Sigmoid colon (tissue), 4 donors: ENCODE measurements at regions not wholly inside any gene's neighbourhood (a gene's known extent, or its start where the extent isn't known, plus 50 kb on each side); places are given as distances from the start of the nearest gene placed in this dataset.

Experiments
- EP300 ChIP-seq, 4 donors: sonication (generic); formaldehyde crosslinking; IDR thresholded peaks; one replicate each; pipeline ENCODE4 v1.6.1; 2017; ENCODE audit warnings: antibody characterized with exemption in 4 of 4
- POLR2A ChIP-seq, 2 donors: fragments of 450-650 bp; IDR thresholded peaks; one replicate each; pipeline ENCODE4 v1.6.1; 2016; ENCODE audit warnings: antibody characterized with exemption in 2 of 2, mild to moderate bottlenecking in 2 of 2, moderate library complexity in 2 of 2
- POLR2AphosphoS5 ChIP-seq, 4 donors: sonication (generic); formaldehyde crosslinking; IDR thresholded peaks; one replicate each; pipeline ENCODE4 v1.6.1; 2017; ENCODE audit warnings: antibody characterized with exemption in 4 of 4
- TF ChIP-seq, protein P1 (sequence below), 4 experiments: fragments of 450-650 bp in 3 of 4; fragments of 200-600 bp in 1 of 4; IDR thresholded peaks; one replicate each; pipeline ENCODE4 v1.5.1; 2016 to 2019; ENCODE audit warnings: antibody characterized with exemption in 4 of 4, mild to moderate bottlenecking in 3 of 4, moderate library complexity in 2 of 4

DNA sequence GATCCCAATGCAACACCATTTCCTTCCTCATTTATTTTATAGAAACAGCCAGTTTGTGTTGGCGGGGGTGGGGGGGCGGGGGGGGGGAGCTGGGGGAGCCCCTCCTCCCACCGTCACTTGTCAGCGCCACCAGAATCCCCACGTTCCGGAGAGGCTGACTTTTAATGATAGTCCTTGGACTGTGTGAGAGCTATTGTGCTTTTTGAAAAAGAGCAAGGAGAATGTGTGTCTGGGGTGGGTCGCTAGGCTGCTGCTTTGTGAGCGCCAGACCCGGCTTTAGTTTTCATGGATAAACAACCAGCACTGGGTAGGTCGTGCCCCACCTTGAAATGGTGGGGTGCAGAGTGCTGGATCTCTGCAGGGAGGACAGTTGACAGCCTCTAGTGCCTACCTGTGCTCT, 135.0 kb upstream of the ONECUT1 start:
- TF ChIP-seq, protein P1, sequence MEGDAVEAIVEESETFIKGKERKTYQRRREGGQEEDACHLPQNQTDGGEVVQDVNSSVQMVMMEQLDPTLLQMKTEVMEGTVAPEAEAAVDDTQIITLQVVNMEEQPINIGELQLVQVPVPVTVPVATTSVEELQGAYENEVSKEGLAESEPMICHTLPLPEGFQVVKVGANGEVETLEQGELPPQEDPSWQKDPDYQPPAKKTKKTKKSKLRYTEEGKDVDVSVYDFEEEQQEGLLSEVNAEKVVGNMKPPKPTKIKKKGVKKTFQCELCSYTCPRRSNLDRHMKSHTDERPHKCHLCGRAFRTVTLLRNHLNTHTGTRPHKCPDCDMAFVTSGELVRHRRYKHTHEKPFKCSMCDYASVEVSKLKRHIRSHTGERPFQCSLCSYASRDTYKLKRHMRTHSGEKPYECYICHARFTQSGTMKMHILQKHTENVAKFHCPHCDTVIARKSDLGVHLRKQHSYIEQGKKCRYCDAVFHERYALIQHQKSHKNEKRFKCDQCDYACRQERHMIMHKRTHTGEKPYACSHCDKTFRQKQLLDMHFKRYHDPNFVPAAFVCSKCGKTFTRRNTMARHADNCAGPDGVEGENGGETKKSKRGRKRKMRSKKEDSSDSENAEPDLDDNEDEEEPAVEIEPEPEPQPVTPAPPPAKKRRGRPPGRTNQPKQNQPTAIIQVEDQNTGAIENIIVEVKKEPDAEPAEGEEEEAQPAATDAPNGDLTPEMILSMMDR (IDR thresholded peaks at IDR 0.05): no peak
- TF ChIP-seq POLR2AphosphoS5 (IDR thresholded peaks at IDR 0.05) (no peak), POLR2A (IDR thresholded peaks at IDR 0.05) (no peak), EP300 (IDR thresholded peaks at IDR 0.05) (no peak)
